Prostate gland (tissue), 2 donors: ENCODE measurements at regions not wholly inside any gene's neighbourhood (a gene's known extent, or its start where the extent isn't known, plus 50 kb on each side); places are given as distances from the start of the nearest gene placed in this dataset.

ENCODE experiments used
- DNase-seq: peaks from one replicate; pipeline ENCODE4 v3.0.0-alpha.2; 2019; ENCODE audit warnings: low spot score
- H3K27ac ChIP-seq, 2 donors: fragments of 200-600 bp; sonication (generic); 2 replicates each; pipeline ENCODE4 v1.5.1; 2017 to 2019
- H3K27me3 ChIP-seq: fragments of 200-600 bp; sonication (generic); replicated peaks from 2 replicates; pipeline ENCODE4 v1.5.1; 2019; ENCODE audit not compliant: insufficient read depth
- H3K36me3 ChIP-seq, 2 donors: fragments of 200-600 bp; sonication (generic); 1 replicate in 1 of 2; 2 replicates in 1 of 2; pipeline versions ENCODE4 v1.5.1 to v1.8.1; 2017 to 2019
- H3K4me1 ChIP-seq: fragments of 200-600 bp; sonication (generic); replicated peaks from 2 replicates; pipeline ENCODE4 v1.5.1; 2019
- H3K4me3 ChIP-seq, 2 donors: fragments of 200-600 bp; sonication (generic); 2 replicates each; pipeline ENCODE4 v1.5.1; 2017 to 2019
- H3K9me3 ChIP-seq: fragments of 200-600 bp; sonication (generic); 2 replicates; pipeline ENCODE4 v1.5.1; 2017
- POLR2A ChIP-seq: fragments of 450-650 bp; IDR thresholded peaks from one replicate; pipeline ENCODE4 v1.6.1; 2016; ENCODE audit warnings: antibody characterized with exemption, mild to moderate bottlenecking
- POLR2AphosphoS5 ChIP-seq: sonication (generic); formaldehyde crosslinking; IDR thresholded peaks from one replicate; pipeline ENCODE4 v1.6.1; 2017; ENCODE audit warnings: antibody characterized with exemption
- WGBS: methylation state at CpG from one replicate; pipeline ENCODE4 v1.1.5; 2018; 5-methylcytosine and 5-hydroxymethylcytosine counted together
- intact Hi-C: fragments of 100-400 bp; cut with DNase I; formaldehyde crosslinking; loops from one replicate; pipeline ENCODE4 v1.14.2; 2022
- TF ChIP-seq, protein P1 (sequence below), 4 experiments: fragments of 200-600 bp in 2 of 4; fragments of 450-650 bp in 2 of 4; sonication (generic) in 2 of 4; IDR thresholded peaks; 1 replicate in 3 of 4; 2 replicates in 1 of 4; pipeline ENCODE4 v1.5.1; 2016 to 2019; ENCODE audit warnings: antibody characterized with exemption in 4 of 4, mild to moderate bottlenecking in 2 of 4, moderate library complexity in 2 of 4

DNA sequence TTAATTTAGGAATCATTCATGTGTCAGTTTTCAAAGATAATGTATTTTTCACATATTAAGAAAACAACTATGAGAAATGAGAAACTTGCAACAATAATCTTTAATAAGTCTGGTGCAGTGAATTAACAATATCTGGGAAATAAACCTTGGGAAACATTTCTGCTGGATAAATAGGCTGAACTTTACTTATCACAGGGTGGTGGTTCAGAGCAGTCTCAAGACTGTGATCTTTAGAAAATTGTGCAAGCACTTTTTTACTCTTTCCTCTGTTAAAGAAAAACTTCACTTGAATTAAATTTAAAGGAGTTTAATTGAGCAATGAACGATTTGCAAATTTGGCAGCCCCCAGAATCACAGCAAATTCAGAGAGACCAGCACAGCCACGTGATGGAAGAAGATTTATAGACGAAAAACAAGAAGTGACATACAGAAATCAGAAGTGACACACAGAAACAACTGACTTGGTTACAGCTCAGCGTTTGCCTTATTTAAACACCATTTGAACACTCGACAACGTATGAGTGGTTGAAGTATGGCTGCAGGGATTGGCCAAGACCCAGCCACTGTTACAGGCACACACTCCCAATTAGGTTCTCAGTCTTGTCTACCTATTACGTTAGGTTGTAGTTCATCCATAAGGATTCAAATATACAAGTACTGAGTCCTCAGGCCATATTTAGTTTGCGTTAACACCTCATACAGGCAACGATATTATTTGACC is 631.9 kb downstream of the SLCO4C1 start:
- no peaks in the 10 kb centered on the region for H3K36me3 ChIP-seq
- 75% methylated on average over 9 of the region's 9 CpGs for WGBS
- no peak for DNase-seq
- no peaks in the 10 kb centered on the region for H3K9me3 ChIP-seq
- H3K27me3 ChIP-seq: no peaks in the 10 kb centered on the region
- intact Hi-C loops: no loop called here
- H3K4me3 ChIP-seq: no peak overlapping the region
- H3K27ac ChIP-seq: no peak overlapping the region
- TF ChIP-seq POLR2A (no peak), POLR2AphosphoS5 (no peak)
- no peaks in the 10 kb centered on the region for H3K4me1 ChIP-seq

DNA sequence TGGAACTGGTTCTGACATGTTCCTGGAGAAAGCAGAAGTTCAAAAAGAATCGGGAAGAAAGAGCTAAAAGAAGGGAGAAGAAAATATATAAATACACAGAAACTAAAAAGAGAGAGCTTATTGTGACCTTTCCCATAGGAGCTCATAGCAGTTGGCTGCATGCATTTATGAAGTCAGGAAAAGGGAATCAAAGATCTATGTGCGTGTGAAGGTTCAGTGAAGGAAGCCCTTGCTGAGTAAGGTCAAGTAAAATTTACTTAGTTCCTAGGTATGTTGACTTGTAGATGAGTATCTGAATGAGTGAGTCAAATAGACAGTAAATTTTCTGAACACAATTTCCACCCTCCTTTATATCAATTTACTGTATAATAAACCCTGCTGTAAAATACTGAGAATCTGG is 632.5 kb downstream of the SLCO4C1 start:
- Histone ChIP-seq H3K4me3 (no peak overlapping the region), H3K36me3 (no peaks in the 10 kb centered on the region), H3K27ac (no peak overlapping the region), H3K9me3 (no peaks in the 10 kb centered on the region), H3K4me1 (no peaks in the 10 kb centered on the region), H3K27me3 (no peaks in the 10 kb centered on the region)
- 27% methylated on average over 2 of the region's 2 CpGs for WGBS
- intact Hi-C loops: no loop called here
- TF ChIP-seq POLR2AphosphoS5: no peak
- no peak for TF ChIP-seq POLR2A
- TF ChIP-seq, protein P1, sequence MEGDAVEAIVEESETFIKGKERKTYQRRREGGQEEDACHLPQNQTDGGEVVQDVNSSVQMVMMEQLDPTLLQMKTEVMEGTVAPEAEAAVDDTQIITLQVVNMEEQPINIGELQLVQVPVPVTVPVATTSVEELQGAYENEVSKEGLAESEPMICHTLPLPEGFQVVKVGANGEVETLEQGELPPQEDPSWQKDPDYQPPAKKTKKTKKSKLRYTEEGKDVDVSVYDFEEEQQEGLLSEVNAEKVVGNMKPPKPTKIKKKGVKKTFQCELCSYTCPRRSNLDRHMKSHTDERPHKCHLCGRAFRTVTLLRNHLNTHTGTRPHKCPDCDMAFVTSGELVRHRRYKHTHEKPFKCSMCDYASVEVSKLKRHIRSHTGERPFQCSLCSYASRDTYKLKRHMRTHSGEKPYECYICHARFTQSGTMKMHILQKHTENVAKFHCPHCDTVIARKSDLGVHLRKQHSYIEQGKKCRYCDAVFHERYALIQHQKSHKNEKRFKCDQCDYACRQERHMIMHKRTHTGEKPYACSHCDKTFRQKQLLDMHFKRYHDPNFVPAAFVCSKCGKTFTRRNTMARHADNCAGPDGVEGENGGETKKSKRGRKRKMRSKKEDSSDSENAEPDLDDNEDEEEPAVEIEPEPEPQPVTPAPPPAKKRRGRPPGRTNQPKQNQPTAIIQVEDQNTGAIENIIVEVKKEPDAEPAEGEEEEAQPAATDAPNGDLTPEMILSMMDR (IDR thresholded peaks at IDR 0.05): no peak
- DNase-seq: no peak

DNA sequence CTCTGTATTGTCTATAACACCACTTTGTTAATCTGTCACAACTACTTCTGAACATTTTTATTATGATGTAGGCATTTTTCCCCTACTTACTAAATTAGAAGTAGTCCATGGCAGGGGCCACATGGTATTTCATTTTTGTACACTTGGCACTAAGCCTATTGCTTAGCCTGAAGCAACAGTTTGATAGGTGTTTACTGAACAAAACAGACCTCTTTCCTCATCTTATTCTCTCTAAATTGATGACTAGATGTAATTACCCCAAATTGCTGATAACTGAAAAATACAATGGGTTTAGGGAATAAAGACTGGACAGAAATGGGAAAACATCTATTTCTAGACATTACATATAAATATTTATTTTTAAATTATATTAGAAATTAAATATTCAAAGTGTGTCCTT is 633.8 kb downstream of the SLCO4C1 start:
- H3K27ac ChIP-seq: no peak overlapping the region
- no peak overlapping the region for H3K4me3 ChIP-seq
- intact Hi-C loops: no loop called here
- no peaks in the 10 kb centered on the region for H3K27me3 ChIP-seq
- no peaks in the 10 kb centered on the region for H3K4me1 ChIP-seq
- TF ChIP-seq POLR2AphosphoS5: no peak
- no peaks in the 10 kb centered on the region for H3K9me3 ChIP-seq
- DNase-seq: no peak
- H3K36me3 ChIP-seq: no peaks in the 10 kb centered on the region

DNA sequence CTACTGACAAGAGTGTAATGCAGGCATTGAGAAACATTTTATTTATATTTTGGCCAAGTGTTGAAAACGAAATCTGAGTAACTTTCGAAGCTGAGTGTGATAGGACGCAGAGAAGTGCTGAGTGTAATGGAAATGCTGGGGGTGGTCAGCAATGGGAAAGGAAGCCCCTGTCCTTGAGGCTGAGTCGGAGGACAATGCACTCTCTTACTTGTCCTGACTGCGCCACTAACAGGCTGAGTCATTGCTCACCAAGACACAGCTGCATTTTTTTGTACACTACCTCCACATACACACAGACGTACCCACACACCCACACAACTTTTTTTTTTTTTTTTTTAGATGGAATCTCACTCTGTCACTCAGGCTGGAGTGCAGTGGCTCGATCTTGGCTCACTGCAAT is 637.7 kb downstream of the SLCO4C1 start:
- H3K36me3 ChIP-seq: no peaks in the 10 kb centered on the region
- H3K27me3 ChIP-seq: no peaks in the 10 kb centered on the region
- no peak for DNase-seq
- H3K9me3 ChIP-seq: no peaks in the 10 kb centered on the region
- no peak overlapping the region for H3K27ac ChIP-seq
- 77% methylated on average over 7 of the region's 7 CpGs for WGBS
- no peak overlapping the region for H3K4me3 ChIP-seq
- intact Hi-C loops: no loop called here
- no peaks in the 10 kb centered on the region for H3K4me1 ChIP-seq
- TF ChIP-seq POLR2A (no peak), POLR2AphosphoS5 (no peak)
- TF ChIP-seq, protein P1 (IDR thresholded peaks at IDR 0.05): no peak

DNA sequence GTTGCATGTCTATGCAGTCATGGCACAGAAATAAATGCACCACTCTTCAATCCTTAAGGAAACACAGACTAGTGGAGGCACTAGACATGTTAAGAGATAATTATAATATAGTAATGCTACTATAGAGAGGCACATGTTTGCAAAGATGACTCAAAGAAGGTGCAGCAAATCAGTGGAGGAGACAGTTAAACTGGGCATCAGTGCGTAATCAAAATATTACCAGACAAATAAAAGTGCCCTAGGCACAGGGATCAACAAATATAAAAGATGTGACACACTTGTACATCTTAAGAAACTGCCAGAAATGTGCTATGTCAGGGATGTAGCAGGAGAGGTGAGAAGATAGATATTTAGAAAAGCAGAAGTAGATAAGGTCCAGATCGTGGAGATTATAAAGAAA is 642.1 kb downstream of the SLCO4C1 start:
- no peaks in the 10 kb centered on the region for H3K4me1 ChIP-seq
- no peaks in the 10 kb centered on the region for H3K36me3 ChIP-seq
- H3K27ac ChIP-seq: no peak overlapping the region
- TF ChIP-seq POLR2AphosphoS5 (no peak), POLR2A (no peak)
- TF ChIP-seq, protein P1 (IDR thresholded peaks at IDR 0.05): no peak
- intact Hi-C loops: no loop called here
- no peak overlapping the region for H3K4me3 ChIP-seq
- WGBS: 65% methylated on average over 2 of the region's 2 CpGs
- no peaks in the 10 kb centered on the region for H3K27me3 ChIP-seq
- DNase-seq: no peak
- no peaks in the 10 kb centered on the region for H3K9me3 ChIP-seq

DNA sequence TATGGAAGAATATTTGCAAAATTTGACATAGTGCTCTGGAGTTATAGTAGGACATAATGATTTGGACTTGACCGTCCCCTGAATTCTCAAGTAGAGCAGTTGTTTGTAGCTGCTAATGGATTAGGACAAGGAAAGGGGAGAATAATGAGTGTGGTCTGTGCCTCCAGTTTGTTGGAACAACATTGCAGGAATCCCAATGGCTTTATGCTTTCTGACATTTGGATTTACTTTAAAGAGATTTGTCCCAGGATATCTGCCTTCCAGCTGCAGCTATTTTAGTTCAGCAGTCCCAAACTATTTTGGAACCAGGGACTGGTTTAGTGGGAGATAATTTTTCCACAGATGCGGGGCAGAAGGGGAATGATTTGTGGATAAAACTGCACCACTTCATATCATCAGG is 648.2 kb downstream of the SLCO4C1 start:
- intact Hi-C loops: no loop called here
- 78% methylated on average over 2 of the region's 2 CpGs for WGBS
- no peaks in the 10 kb centered on the region for H3K27me3 ChIP-seq
- no peaks in the 10 kb centered on the region for H3K9me3 ChIP-seq
- H3K36me3 ChIP-seq: no peaks in the 10 kb centered on the region
- no peak overlapping the region for H3K27ac ChIP-seq
- no peak overlapping the region for H3K4me3 ChIP-seq
- no peaks in the 10 kb centered on the region for H3K4me1 ChIP-seq
- DNase-seq: no peak
- no peak for TF ChIP-seq POLR2AphosphoS5
- TF ChIP-seq, protein P1 (IDR thresholded peaks at IDR 0.05): no peak
- TF ChIP-seq POLR2A: no peak
